ENCODE measurements at regions not wholly inside any gene's neighbourhood (a gene's known extent, or its start where the extent isn't known, plus 50 kb on each side); places are given as distances from the start of the nearest gene placed in this dataset.

GRCh38 chr10:64215088-64215487 lies 693.9 kb downstream of the REEP3 start (continued):
- TF ChIP-seq ZBED4 (CRISPR knock-in tag; IDR thresholded peaks at IDR 0.05; ENCODE audit: borderline replicate concordance) (no peak), EZH2 (conservative IDR thresholded peaks at IDR 0.05; ENCODE audit: low read depth, low read length) (no peak), ETV5 (CRISPR knock-in tag; IDR thresholded peaks at IDR 0.05; ENCODE audit: borderline replicate concordance) (no peak), NFE2L1 (CRISPR knock-in tag; IDR thresholded peaks at IDR 0.05; ENCODE audit: borderline replicate concordance) (no peak), ZMAT5 (CRISPR knock-in tag; IDR thresholded peaks at IDR 0.05; ENCODE audit: borderline replicate concordance, low read depth) (no peak), ZNF3 (CRISPR knock-in tag; IDR thresholded peaks at IDR 0.05) (no peak), ZNF800 (CRISPR knock-in tag; IDR thresholded peaks at IDR 0.05) (no peak), MIXL1 (CRISPR knock-in tag; IDR thresholded peaks at IDR 0.05) (no peak), ZNF24 (IDR thresholded peaks at IDR 0.05) (no peak)

Data from HepG2 (cell line).